KMS-11 (cell line): ENCODE measurements at regions not wholly inside any gene's neighbourhood (a gene's known extent, or its start where the extent isn't known, plus 50 kb on each side); places are given as distances from the start of the nearest gene placed in this dataset.
A peak's percentile ranks its signal among the peaks of the same experiment; 100 is the strongest.

ENCODE experiments used
- H2AFZ ChIP-seq: fragments of 200-600 bp; sonication (generic); 2 replicates; pipeline ENCODE4 v1.6.1; 2016; ENCODE audit warnings: antibody characterized with exemption, mixed run types, low read depth
- H3K27ac ChIP-seq: fragments of 200-600 bp; sonication (generic); 2 replicates; pipeline ENCODE4 v1.6.1; 2016; ENCODE audit warnings: mild to moderate bottlenecking, mixed run types
- H3K27me3 ChIP-seq: fragments of 200-600 bp; sonication (generic); 2 replicates; pipeline ENCODE4 v1.6.1; 2017; ENCODE audit warnings: mild to moderate bottlenecking, low read depth, mixed run types, moderate library complexity; ENCODE audit not compliant: insufficient read depth
- H3K36me3 ChIP-seq: fragments of 200-600 bp; sonication (generic); 2 replicates; pipeline ENCODE4 v1.6.1; 2017; ENCODE audit warnings: mild to moderate bottlenecking, mixed run types; ENCODE audit not compliant: insufficient read depth
- H3K4me1 ChIP-seq: fragments of 200-600 bp; sonication (generic); 2 replicates; pipeline ENCODE4 v1.6.1; 2016; ENCODE audit warnings: mild to moderate bottlenecking, low read depth, mixed run types; ENCODE audit not compliant: poor library complexity, severe bottlenecking
- H3K4me2 ChIP-seq: fragments of 200-600 bp; sonication (generic); 2 replicates; pipeline ENCODE4 v1.7.0; 2016; ENCODE audit warnings: mild to moderate bottlenecking, mixed run types
- H3K4me3 ChIP-seq: fragments of 200-600 bp; sonication (generic); IDR thresholded peaks from 2 replicates; pipeline ENCODE4 v1.6.1; 2017; ENCODE audit warnings: low read depth, low read length, mixed read lengths; ENCODE audit not compliant: insufficient read depth
- H3K79me2 ChIP-seq: fragments of 200-600 bp; sonication (generic); 2 replicates; pipeline ENCODE4 v1.6.1; 2016; ENCODE audit warnings: low read depth, mixed run types; ENCODE audit not compliant: insufficient read depth
- H3K9ac ChIP-seq: fragments of 200-600 bp; sonication (generic); 2 replicates; pipeline ENCODE4 v1.6.1; 2016; ENCODE audit warnings: mild to moderate bottlenecking, mixed run types
- H4K20me1 ChIP-seq: fragments of 200-600 bp; sonication (generic); 2 replicates; pipeline ENCODE4 v1.6.1; 2016; ENCODE audit warnings: mild to moderate bottlenecking, mixed run types; ENCODE audit not compliant: insufficient read depth
- TF ChIP-seq, protein P1 (sequence below): fragments of 200-600 bp; sonication (generic); conservative IDR thresholded peaks from 2 replicates; pipeline ENCODE4 v1.6.1; 2017; ENCODE audit warnings: low read depth, mild to moderate bottlenecking, antibody characterized with exemption, low read length, moderate library complexity, mixed read lengths

- no peaks in the 10 kb centered on the region for H3K27me3 ChIP-seq
- no peak overlapping the region for H3K9ac ChIP-seq
- no peaks in the 10 kb centered on the region for H3K36me3 ChIP-seq
- H3K4me2 ChIP-seq = no peak overlapping the region
- H3K27ac ChIP-seq = no peak overlapping the region
- H2AFZ ChIP-seq = no peak overlapping the region
- H3K79me2 ChIP-seq = no peaks in the 10 kb centered on the region
- no peaks in the 10 kb centered on the region for H3K4me1 ChIP-seq
- no peak overlapping the region for H3K4me3 ChIP-seq
- TF ChIP-seq, protein P1, sequence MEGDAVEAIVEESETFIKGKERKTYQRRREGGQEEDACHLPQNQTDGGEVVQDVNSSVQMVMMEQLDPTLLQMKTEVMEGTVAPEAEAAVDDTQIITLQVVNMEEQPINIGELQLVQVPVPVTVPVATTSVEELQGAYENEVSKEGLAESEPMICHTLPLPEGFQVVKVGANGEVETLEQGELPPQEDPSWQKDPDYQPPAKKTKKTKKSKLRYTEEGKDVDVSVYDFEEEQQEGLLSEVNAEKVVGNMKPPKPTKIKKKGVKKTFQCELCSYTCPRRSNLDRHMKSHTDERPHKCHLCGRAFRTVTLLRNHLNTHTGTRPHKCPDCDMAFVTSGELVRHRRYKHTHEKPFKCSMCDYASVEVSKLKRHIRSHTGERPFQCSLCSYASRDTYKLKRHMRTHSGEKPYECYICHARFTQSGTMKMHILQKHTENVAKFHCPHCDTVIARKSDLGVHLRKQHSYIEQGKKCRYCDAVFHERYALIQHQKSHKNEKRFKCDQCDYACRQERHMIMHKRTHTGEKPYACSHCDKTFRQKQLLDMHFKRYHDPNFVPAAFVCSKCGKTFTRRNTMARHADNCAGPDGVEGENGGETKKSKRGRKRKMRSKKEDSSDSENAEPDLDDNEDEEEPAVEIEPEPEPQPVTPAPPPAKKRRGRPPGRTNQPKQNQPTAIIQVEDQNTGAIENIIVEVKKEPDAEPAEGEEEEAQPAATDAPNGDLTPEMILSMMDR = no peak
- no peaks in the 10 kb centered on the region for H4K20me1 ChIP-seq
Measured at GRCh38 chr1:79460773-79461436, 454.4 kb upstream of the ADGRL4 start.

DNA sequence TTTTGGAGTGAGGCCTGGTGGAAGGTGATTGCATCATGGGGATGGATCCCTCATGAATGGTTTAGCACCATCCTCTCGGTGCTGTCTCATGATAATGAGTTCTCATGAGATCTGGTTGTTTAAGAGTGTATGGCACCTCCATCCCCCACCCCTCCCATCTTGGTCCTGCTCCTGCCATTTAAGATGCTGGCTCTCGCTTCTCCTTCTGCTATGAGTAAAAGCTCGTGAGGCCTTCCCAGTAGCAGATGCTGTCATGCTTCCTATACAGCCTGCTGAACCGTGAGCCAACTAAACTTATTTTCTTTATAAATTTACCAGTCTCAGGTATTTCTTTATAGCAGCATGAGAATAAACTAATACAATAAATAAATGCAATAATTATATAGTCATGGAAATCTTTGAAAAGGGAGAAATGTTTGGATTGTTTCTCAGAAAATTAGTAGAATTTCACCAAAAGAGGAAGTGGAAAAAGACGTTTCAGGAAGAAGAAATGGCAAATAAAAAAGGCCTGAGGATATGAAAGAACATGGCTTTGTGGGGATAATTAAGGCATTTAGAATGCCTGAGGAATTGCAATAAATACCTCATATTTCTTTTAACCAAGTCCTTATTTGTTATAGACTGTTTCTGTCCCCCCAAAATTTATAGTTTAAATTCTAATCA, 451.2 kb upstream of the ADGRL4 start:
- H3K79me2 ChIP-seq = no peaks in the 10 kb centered on the region
- no peaks in the 10 kb centered on the region for H3K36me3 ChIP-seq
- H3K4me2 ChIP-seq = no peak overlapping the region
- H3K27ac ChIP-seq = no peak overlapping the region
- H3K4me3 ChIP-seq = no peak overlapping the region
- H3K9ac ChIP-seq = no peak overlapping the region
- H4K20me1 ChIP-seq = no peaks in the 10 kb centered on the region
- TF ChIP-seq, protein P1 = no peak
- H3K27me3 ChIP-seq = no peaks in the 10 kb centered on the region
- no peak overlapping the region for H2AFZ ChIP-seq
- no peaks in the 10 kb centered on the region for H3K4me1 ChIP-seq

GRCh38 chr1:79448426-79448825, 441.9 kb upstream of the ADGRL4 start:
- H3K27ac ChIP-seq = no peak overlapping the region
- no peak overlapping the region for H2AFZ ChIP-seq
- H3K9ac ChIP-seq = no peak overlapping the region
- no peaks in the 10 kb centered on the region for H3K79me2 ChIP-seq
- no peaks in the 10 kb centered on the region for H3K4me1 ChIP-seq
- H3K4me3 ChIP-seq = no peak overlapping the region
- H4K20me1 ChIP-seq = no peaks in the 10 kb centered on the region
- no peaks in the 10 kb centered on the region for H3K36me3 ChIP-seq
- TF ChIP-seq, protein P1 = no peak
- H3K4me2 ChIP-seq = no peak overlapping the region
- no peaks in the 10 kb centered on the region for H3K27me3 ChIP-seq

GRCh38 chr1:79441238-79441637, 434.7 kb upstream of the ADGRL4 start:
- no peaks in the 10 kb centered on the region for H3K79me2 ChIP-seq
- H2AFZ ChIP-seq = no peak overlapping the region; the same call in 1 of the 2 replicates
- H3K27ac ChIP-seq = no peak overlapping the region
- no peaks in the 10 kb centered on the region for H3K4me1 ChIP-seq
- no peaks in the 10 kb centered on the region for H3K27me3 ChIP-seq
- no peaks in the 10 kb centered on the region for H4K20me1 ChIP-seq
- no peak overlapping the region for H3K9ac ChIP-seq
- H3K4me2 ChIP-seq = peak overlapping the region; percentile 21; the same call in 1 of the 2 replicates
- no peak overlapping the region for H3K4me3 ChIP-seq
- TF ChIP-seq, protein P1 = no peak
- H3K36me3 ChIP-seq = no peaks in the 10 kb centered on the region
